OCI-LY7 (cell line): ENCODE measurements at regions not wholly inside any gene's neighbourhood (a gene's known extent, or its start where the extent isn't known, plus 50 kb on each side); places are given as distances from the start of the nearest gene placed in this dataset.

ENCODE experiments used
- BruUV-seq: library from RNA; stranded (reverse); fragments of 400-500 nt; replicated peaks from 2 replicates; lab custom pipeline; 2021; lab: Mats Ljungman, UMichigan
- CTCF ChIA-PET: fragments of 300-600 bp; sonication (Branson Sonifier 250); formaldehyde crosslinking; loops from one replicate; lab custom pipeline; 2022; ENCODE audit warnings: antibody characterized with exemption; ENCODE audit not compliant: unreplicated experiment; lab: Charles Lee
- POLR2A ChIA-PET: fragments of 300-600 bp; sonication (Branson Sonifier 250); formaldehyde crosslinking; loops from one replicate; lab custom pipeline; 2022; ENCODE audit warnings: antibody characterized with exemption; lab: Charles Lee
- DNase-seq: peaks from one replicate; pipeline ENCODE4 v3.0.0-alpha.2; 2015; ENCODE audit warnings: low spot score
- H2AFZ ChIP-seq: fragments of 200-600 bp; sonication (generic), shearing (Covaris generic); 2 replicates; pipeline ENCODE4 v1.6.1; 2014; ENCODE audit warnings: mild to moderate bottlenecking, antibody characterized with exemption, low read length, moderate library complexity
- H3K27ac ChIP-seq: fragments of 200-600 bp; sonication (generic); 2 replicates; pipeline ENCODE4 v1.5.1; 2014; ENCODE audit warnings: mixed run types, low read depth, mild to moderate bottlenecking, moderate library complexity, low read length, inconsistent platforms; ENCODE audit not compliant: poor library complexity, severe bottlenecking
- H3K36me3 ChIP-seq: fragments of 200-600 bp; sonication (generic); 2 replicates; pipeline ENCODE4 v1.6.1; 2014; ENCODE audit warnings: mild to moderate bottlenecking, antibody characterized with exemption, low read length, moderate library complexity, mixed read lengths; ENCODE audit not compliant: insufficient read depth
- H3K4me1 ChIP-seq: fragments of 200-600 bp; sonication (generic); 2 replicates; pipeline ENCODE4 v1.5.1; 2014; ENCODE audit warnings: mild to moderate bottlenecking, low read length; ENCODE audit not compliant: insufficient read depth, poor library complexity, severe bottlenecking
- H3K4me2 ChIP-seq: fragments of 200-600 bp; sonication (generic); 2 replicates; pipeline ENCODE4 v1.6.1; 2014; ENCODE audit warnings: mild to moderate bottlenecking, low read length
- H3K4me3 ChIP-seq: fragments of 200-600 bp; sonication (generic); 2 replicates; pipeline ENCODE4 v1.5.1; 2014; ENCODE audit warnings: mild to moderate bottlenecking, low read depth, low read length; ENCODE audit not compliant: poor library complexity, severe bottlenecking
- H3K79me2 ChIP-seq: fragments of 200-600 bp; sonication (generic); 2 replicates; pipeline ENCODE4 v1.6.1; 2016; ENCODE audit warnings: low read depth, mild to moderate bottlenecking, low read length, moderate library complexity, mixed read lengths; ENCODE audit not compliant: insufficient read depth
- H3K9me2 ChIP-seq: fragments of 200-600 bp; sonication (generic); 2 replicates; pipeline ENCODE4 v1.6.1; 2016; ENCODE audit warnings: mild to moderate bottlenecking, low read length, mixed read lengths; ENCODE audit not compliant: insufficient read depth
- H3K9me3 ChIP-seq: fragments of 200-600 bp; sonication (generic); 2 replicates; pipeline ENCODE4 v1.6.1; 2014; ENCODE audit warnings: mild to moderate bottlenecking, mixed run types, low read length, mixed read lengths
- H4K20me1 ChIP-seq: fragments of 200-600 bp; sonication (generic); 2 replicates; pipeline ENCODE4 v1.6.1; 2014; ENCODE audit warnings: mild to moderate bottlenecking, antibody characterized with exemption, low read length, moderate library complexity, mixed read lengths; ENCODE audit not compliant: insufficient read depth
- EZH2phosphoT487 ChIP-seq: fragments of 200-600 bp; sonication (generic); IDR thresholded peaks from 2 replicates; pipeline ENCODE4 v1.6.1; 2018; ENCODE audit warnings: low read depth, borderline replicate concordance, mild to moderate bottlenecking, mixed run types, antibody characterized with exemption, low read length, moderate library complexity, mixed read lengths
- intact Hi-C: fragments of 100-400 bp; cut with micrococcal nuclease; formaldehyde crosslinking; loops from one replicate; pipeline ENCODE4 v1.10.0; 2022; ENCODE audit not compliant: unreplicated experiment
- TF ChIP-seq, protein P1 (sequence below): fragments of 200-600 bp; sonication (generic); conservative IDR thresholded peaks from 2 replicates; pipeline ENCODE4 v1.5.1; 2014; ENCODE audit warnings: mild to moderate bottlenecking, antibody characterized with exemption, low read length, moderate library complexity, mixed read lengths

DNA sequence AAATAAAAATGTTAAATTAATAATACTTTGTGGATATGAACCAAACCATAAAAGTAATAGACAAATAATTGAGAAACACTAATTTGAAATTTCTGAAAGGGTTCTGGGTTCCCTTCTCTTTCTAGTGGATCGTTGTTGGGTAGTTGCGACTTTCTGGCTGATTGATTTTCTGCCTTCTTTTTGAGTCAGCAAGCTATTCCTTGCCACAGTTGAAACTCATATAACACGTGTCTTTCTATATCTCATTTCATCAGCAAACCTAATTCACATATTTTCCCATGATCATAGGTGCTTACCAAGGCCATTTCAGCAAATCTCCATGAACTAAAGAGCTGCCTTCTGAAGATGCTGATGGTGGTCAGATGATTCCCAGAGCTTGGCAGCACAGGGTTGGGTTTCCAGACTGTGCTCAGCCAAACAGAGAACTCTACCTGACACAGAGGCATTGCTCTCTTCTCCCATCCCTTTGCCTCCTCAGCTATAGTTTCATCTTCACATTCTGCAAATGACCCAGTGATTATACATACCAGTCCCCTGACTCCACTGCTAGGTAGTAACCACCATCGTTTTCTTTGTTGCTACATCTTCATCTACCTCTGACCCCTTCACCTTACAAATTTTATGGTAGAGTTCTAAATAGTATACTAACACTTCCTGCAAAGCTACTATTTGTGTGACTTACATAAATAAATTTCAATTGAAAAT is 383.9 kb upstream of the DPH6 start:
- TF ChIP-seq, protein P1, sequence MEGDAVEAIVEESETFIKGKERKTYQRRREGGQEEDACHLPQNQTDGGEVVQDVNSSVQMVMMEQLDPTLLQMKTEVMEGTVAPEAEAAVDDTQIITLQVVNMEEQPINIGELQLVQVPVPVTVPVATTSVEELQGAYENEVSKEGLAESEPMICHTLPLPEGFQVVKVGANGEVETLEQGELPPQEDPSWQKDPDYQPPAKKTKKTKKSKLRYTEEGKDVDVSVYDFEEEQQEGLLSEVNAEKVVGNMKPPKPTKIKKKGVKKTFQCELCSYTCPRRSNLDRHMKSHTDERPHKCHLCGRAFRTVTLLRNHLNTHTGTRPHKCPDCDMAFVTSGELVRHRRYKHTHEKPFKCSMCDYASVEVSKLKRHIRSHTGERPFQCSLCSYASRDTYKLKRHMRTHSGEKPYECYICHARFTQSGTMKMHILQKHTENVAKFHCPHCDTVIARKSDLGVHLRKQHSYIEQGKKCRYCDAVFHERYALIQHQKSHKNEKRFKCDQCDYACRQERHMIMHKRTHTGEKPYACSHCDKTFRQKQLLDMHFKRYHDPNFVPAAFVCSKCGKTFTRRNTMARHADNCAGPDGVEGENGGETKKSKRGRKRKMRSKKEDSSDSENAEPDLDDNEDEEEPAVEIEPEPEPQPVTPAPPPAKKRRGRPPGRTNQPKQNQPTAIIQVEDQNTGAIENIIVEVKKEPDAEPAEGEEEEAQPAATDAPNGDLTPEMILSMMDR, result no peak
- no peak for TF ChIP-seq EZH2phosphoT487
- no peak overlapping the region for H3K27ac ChIP-seq
- ChIA-PET POLR2A (no interaction called here), CTCF (no interaction called here)
- intact Hi-C loops, result no loop called here
- no peak for DNase-seq
- no peak overlapping the region for H3K4me3 ChIP-seq
- no peaks in the 10 kb centered on the region for H3K9me2 ChIP-seq
- no peaks in the 10 kb centered on the region; the same call in 1 of the 2 replicates for H4K20me1 ChIP-seq
- H3K9me3 ChIP-seq, result no peaks in the 10 kb centered on the region
- no peak overlapping the region for H3K4me2 ChIP-seq
- no peaks in the 10 kb centered on the region for H3K36me3 ChIP-seq
- H3K79me2 ChIP-seq, result no peaks in the 10 kb centered on the region
- no peak overlapping the region for H2AFZ ChIP-seq
- H3K4me1 ChIP-seq, result no peaks in the 10 kb centered on the region
- BruUV-seq, result no TSS peak

DNA sequence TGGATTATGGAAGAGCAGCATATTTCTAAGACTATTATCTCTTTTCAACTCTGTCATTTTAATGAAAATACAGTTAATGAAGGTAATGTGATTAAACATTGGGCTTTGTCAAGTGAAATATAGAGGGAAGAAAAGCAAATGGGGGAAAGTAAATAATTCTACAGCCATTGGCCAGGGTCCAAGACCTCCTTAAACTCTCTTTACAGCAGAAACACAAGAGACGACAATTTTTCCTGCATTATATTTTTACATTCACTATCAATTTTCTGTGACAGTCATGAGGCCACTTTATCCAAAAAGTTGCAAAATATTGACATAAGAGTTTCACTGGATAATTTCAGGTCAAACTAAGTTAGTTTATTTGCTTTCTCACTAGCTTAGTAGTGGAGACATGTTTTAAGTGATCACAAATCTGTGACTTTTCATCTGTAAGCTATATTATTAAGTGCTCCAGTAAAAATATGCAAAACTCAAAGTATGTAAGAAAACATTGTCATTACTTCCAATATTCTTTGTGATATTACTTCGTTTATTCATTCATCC is 385.9 kb upstream of the DPH6 start:
- ChIA-PET POLR2A (no interaction called here), CTCF (no interaction called here)
- no peaks in the 10 kb centered on the region for H3K9me3 ChIP-seq
- H2AFZ ChIP-seq, result no peak overlapping the region
- H3K9me2 ChIP-seq, result no peaks in the 10 kb centered on the region
- no peak overlapping the region for H3K27ac ChIP-seq
- intact Hi-C loops, result no loop called here
- BruUV-seq, result no TSS peak
- DNase-seq, result no peak
- H3K4me2 ChIP-seq, result no peak overlapping the region
- no peak for TF ChIP-seq EZH2phosphoT487
- TF ChIP-seq, protein P1, result no peak
- H3K79me2 ChIP-seq, result no peaks in the 10 kb centered on the region
- H3K4me1 ChIP-seq, result no peaks in the 10 kb centered on the region
- no peak overlapping the region for H3K4me3 ChIP-seq
- H4K20me1 ChIP-seq, result no peaks in the 10 kb centered on the region; the same call in 1 of the 2 replicates
- H3K36me3 ChIP-seq, result no peaks in the 10 kb centered on the region

DNA sequence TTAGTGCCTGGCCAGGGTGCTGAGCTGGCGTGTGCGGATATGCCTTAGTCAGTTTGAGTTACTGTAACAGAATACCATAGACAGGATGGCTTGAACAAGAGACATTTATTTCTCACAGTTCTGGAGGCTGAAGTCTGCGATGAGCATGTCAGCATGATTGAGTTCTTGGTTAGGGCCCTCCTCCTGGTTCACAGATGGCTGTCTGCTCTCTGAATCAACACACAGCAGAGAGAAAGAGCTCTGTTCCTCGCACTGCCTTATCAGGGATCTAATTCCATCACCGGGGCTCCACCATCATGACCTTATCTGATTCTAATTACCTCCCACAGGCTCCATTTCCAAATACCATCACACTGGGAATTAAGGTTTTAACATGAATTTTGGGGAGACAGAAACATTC is 386.6 kb upstream of the DPH6 start:
- intact Hi-C loops, result no loop called here

More for the DNA sequence above, 386.6 kb upstream of the DPH6 start:
- POLR2A ChIA-PET, result no interaction called here
- TF ChIP-seq EZH2phosphoT487, result no peak
- TF ChIP-seq, protein P1, result no peak
- Histone ChIP-seq H3K9me2 (no peaks in the 10 kb centered on the region), H4K20me1 (no peaks in the 10 kb centered on the region; the same call in 1 of the 2 replicates), H3K79me2 (no peaks in the 10 kb centered on the region), H3K27ac (no peak overlapping the region), H2AFZ (no peak overlapping the region), H3K4me1 (no peaks in the 10 kb centered on the region), H3K9me3 (no peaks in the 10 kb centered on the region), H3K4me2 (no peak overlapping the region), H3K4me3 (no peak overlapping the region), H3K36me3 (no peaks in the 10 kb centered on the region)
- BruUV-seq, result no TSS peak
- CTCF ChIA-PET, result no interaction called here
- DNase-seq, result no peak
